HG03060 (cell line): ENCODE measurements at regions not wholly inside any gene's neighbourhood (a gene's known extent, or its start where the extent isn't known, plus 50 kb on each side); places are given as distances from the start of the nearest gene placed in this dataset.
"Not testable (repeated sequence)": the region's sequence is repeated elsewhere in the genome, so short reads cannot be mapped to it uniquely, and the experiment has no call there.

ENCODE experiments used
- ATAC-seq: cut with Tn5 transposase; IDR thresholded peaks from one replicate; pipeline ENCODE4 v1.9.1; 2021; ENCODE audit warnings: low read depth, moderate number of reproducible peaks; ENCODE audit not compliant: unreplicated experiment

- not testable (repeated sequence) for ATAC-seq
Observed at GRCh38 chr13:55582294-55582693, 1558.4 kb upstream of the PRR20A start.

DNA sequence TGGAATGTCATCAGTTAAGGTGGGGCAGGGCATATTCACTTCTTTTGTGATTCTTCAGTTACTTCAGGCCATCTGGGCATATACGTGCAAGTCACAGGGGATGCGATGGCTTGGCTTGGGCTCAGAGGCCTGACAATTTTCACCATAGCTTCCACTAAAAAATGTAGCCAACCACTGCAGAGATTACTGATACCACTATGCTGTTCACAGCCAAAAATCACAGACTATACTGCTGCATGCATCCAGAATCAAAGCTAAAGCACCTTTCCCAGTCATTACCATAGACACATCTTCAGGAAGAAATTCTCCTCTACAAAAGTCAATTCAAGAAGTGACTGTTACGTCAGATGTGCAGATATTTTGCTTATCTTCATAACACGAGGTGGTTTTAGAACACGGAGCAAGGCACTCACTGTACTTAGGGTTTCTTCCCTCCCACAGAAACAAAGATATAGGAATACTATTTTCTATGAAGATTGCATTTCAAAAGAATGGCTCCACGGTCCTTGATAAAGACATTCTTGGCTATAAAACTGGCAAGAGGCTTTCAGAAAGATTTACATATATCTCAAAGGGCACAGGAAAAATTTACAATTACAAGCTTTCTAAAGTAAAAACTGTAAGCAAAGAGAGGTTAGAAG lies 1556.6 kb upstream of the PRR20A start:
- ATAC-seq: no peak

DNA sequence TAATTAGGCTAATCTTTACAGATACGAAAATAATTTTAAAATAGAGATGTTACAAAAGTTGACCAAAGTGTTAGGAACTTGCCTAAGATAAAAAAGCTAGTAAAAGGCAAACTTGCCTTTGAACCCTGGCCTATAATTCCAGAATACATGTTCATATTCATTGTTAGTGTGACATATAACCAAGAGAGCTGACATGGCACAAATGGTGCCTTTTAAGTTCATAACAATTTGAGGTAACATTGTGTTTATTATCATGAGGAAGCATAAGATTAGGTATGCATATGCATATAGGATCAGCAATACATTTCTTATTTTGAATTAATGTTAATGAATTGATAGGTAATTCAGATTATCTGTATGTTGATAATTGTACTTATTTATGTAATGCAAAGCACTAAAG lies 1537.9 kb upstream of the PRR20A start:
- no peak for ATAC-seq

DNA sequence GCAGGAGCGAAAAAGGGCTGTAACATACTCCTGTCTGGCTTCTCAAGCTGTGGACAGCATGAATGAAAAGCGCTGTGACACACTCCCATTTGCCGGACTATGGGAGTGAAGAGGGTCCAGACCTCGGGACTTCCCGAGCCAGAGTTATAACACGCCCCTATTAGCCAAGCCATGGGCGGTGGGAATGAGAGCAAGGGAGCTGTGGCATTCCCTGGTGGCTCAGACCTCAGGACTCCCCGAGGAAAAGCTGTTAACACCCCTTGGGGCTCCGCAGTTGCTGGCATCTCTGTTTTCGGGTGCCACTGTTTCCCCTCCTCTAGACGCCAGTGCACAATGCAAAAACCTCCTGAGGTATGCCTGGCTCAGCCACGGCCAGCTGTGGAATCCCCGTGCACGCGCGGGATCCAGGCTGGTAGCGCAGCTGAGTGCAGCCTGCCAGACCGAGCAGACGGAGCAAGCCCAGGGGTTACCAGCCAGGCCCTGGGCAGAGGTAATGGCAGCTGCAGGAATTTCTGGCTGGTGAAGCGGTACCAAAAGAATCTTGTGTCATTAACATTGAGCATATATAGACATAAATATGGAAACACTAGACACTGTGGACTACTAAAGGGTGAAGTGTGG lies 1534.6 kb upstream of the PRR20A start:
- no peak for ATAC-seq

GRCh38 chr13:55613429-55614187 lies 1527.1 kb upstream of the PRR20A start:
- no peak for ATAC-seq

DNA sequence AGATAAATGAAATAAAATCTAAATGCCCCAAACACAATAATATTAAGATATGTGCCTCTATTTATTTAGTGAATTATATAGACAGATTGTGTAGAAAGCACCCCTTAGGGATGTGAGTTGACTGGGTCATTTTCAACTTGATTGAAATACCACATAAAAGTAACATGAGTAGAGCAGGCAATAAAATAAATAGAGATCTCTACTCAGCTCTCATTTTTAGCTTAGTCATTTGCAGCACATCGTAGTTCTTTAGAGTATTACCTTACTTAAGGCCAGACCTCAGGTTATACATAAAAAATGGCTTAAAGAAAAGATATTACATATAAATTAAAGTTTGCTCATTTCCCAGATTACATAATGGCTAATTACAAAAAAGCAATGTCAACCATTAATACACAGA lies 1525.6 kb upstream of the PRR20A start:
- ATAC-seq: no peak

DNA sequence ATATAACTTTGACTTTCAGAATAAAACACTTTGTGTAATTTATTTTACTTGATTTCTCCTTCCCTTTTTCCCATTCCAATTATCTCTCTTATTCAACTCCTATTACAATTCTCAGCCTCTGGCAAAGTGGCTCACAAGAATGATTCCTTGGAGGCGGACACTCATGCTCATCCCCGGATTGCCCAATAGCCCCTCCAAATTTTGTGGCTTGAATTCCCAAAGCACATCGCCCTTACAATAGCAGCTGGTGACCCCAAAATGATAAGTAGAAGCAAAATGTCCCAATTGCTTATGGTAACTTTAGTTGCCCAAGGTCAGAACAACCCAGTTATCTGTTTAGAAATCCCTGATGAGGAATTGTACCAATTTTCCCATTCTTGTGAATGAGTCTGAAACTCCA lies 1523.5 kb upstream of the PRR20A start:
- ATAC-seq: no peak

DNA sequence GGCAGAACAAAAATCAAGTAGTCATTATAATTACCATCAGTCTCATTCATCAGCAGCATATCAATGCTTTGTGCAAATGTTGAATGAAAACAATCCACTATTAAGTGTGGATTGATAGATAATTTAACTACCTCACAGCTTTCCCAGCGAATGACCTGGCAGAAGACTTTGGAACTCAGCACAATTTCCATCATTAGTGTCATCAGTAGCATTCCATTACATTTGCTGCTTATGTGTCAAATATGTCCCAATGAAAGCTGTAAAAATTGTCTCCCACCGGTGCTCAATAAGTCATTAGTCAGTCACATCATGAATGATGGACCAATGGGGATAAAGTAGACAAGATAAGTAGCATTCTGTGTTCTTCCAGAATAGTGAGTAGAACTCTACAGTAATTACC lies 1513.5 kb upstream of the PRR20A start:
- no peak for ATAC-seq

- no peak for ATAC-seq
Observed at GRCh38 chr13:55632402-55632801, 1508.3 kb upstream of the PRR20A start.

GRCh38 chr13:55649485-55649884 lies 1491.2 kb upstream of the PRR20A start:
- no peak for ATAC-seq

DNA sequence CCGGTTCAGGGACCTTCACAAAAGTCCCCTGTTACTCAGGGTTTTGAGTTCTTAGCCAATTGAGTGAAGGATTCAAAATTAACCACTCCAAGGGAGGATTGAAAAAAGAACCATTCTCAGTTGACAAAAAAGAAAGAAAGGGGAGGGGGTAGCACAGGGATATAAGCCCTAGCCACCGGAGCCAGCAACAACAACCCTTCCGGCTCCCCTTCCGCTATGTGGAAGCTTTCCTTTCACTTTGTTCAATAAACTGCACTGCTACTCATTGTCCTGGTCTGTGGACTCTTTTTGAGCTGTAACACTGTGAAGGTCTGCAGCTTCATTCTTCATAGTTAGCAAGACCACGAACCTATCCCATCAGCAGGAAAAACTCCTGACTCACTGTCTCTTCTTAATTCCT lies 1488.1 kb upstream of the PRR20A start:
- ATAC-seq: no peak

DNA sequence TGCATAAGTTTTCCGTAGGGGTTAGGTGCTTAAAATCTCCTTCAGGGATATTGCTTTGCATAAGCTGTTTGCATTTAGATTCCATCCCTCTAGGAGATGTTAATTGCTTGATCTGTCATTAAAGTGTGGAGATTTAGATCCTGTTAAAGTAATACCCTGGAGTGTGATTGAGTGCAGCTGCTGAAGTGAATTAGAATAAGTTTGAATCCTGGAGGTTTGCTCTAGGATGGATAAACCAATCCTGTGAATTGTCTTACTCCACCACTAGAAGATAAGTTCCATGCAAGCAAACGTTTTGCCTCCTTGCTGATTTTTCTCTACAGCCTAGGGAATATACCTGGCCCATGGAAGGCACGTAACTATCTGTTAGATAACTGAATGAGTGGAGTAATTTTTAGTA lies 1487.2 kb upstream of the PRR20A start:
- ATAC-seq: no peak

DNA sequence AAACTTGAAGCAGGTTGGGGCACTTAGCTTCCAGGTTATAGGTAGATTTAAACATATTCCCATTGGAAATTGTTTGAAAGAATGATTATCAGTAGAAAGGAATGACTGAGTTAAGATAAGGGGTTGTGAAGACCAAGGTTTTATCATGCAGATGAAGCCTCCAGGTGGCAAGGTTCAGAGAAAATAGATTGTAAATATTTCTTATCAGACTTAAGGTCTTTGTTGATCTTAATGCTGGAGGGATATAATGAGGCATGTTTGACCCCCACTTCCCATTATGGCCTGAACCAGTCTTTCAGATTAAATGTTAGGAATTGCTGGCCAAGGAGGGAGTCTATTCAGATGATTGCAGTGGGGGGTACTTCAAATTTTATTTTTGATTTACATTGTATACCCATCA lies 1486.5 kb upstream of the PRR20A start:
- no peak for ATAC-seq

GRCh38 chr13:55660264-55660663 lies 1480.5 kb upstream of the PRR20A start:
- ATAC-seq: not testable (repeated sequence)

- ATAC-seq: no peak
Observed at GRCh38 chr13:55660851-55661250, 1479.9 kb upstream of the PRR20A start.

- no peak for ATAC-seq
Observed at GRCh38 chr13:55661505-55661904, 1479.2 kb upstream of the PRR20A start.

GRCh38 chr13:55664178-55664577 lies 1476.5 kb upstream of the PRR20A start:
- no peak for ATAC-seq

DNA sequence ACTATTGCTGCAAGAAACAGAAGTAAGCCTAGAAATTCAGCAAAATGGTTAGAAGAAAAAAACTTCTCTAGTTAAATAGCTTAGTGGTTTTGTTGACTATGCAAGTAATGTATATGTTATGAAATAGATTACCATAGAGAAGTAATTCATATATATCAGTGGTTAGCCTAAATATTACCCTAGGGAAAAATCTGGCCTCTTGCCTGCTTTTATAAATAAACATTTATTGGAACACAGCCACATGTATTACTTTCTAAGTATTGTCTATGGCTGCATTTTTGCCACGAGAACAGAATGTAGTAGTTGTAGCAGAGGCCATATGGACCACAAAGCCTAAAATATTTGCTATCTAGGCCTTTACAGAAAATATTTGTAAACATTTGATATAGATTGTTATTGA lies 1471.7 kb upstream of the PRR20A start:
- no peak for ATAC-seq

- ATAC-seq: no peak
Observed at GRCh38 chr13:55673910-55674309, 1466.8 kb upstream of the PRR20A start.

GRCh38 chr13:55682776-55683175 lies 1457.9 kb upstream of the PRR20A start:
- ATAC-seq: no peak

DNA sequence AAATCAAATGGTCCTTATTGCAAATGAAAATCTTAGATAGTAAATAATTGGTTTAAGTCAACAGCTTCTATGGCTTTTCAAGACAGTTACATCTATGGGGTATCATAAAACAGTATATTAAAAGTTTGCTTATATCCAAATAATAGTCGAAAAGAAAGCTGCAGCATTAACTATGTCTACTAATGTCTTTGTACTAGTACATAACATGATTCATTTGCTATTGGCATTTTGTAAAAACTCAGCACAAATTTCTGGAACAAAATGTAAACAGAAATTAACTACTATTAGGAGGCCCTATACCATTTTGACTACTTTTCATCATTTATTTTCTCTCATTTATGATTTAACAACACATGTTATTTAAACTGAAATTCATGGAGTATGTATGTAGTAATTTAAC lies 1435.2 kb upstream of the PRR20A start:
- ATAC-seq: no peak

DNA sequence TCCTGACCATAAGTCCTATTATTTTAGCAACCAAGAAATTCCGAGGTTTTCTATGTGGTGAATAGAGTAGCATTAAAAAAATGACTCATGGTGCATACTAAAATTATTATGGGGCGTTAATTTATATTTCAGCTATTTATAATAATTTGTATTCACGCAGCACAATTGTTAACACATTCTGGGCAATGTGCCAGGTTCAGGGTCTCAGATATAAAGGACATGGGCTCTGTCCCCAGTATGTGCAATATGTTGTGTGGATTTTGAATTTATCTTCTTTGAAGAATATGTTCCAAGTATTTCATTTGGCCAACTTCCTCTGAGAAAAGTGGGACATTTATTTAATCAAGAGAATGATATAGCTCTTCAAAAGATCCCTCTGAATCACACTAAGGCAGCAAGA lies 1434.7 kb upstream of the PRR20A start:
- ATAC-seq: no peak
